ENCODE measurements at regions not wholly inside any gene's neighbourhood (a gene's known extent, or its start where the extent isn't known, plus 50 kb on each side); places are given as distances from the start of the nearest gene placed in this dataset.
"Not testable (repeated sequence)": the region's sequence is repeated elsewhere in the genome, so short reads cannot be mapped to it uniquely, and the experiment has no call there.

DNA sequence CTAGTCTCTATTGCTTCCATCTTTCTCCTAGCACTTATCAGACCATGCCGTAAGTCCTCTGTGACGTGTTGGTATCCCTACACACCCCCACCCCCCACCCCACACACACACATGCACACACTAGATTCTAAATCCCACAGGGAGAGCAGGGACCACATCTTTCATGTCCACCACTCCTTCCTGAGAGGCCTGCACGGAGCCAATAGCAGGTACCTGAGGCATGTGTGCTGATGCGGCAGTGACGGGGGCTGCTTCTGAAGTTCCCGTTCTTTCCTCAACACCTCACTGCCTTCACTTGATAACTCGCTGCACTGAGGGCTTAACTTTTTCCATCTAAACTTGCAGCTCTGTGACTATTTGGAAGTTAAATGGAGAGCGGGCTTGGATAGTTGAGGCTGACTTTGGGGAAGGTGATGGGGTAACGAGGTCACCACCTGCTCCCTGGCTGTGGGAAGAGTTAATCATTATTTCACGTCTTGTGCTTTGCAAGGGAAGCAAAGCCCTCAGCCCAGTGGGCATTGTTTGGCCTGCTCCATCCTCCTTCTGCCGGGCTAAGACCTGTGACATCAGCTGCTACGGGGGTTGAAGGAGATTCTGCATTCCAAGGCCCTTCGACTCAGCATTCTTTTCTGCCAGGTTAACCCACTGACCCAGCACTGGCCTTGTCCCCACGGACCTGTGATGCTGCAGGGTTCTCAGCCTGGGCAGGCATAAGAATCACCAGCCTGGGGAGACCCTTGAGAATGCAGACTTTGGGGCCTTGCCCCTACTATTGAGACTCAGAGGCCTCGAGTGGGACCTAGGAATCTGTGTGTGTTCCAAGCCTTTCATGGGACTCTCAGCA, 187.8 kb downstream of the ANKRD60 start:
- H3K4me3 Mint-ChIP-seq: no peak overlapping the region
- DNase-seq: no peak

DNA sequence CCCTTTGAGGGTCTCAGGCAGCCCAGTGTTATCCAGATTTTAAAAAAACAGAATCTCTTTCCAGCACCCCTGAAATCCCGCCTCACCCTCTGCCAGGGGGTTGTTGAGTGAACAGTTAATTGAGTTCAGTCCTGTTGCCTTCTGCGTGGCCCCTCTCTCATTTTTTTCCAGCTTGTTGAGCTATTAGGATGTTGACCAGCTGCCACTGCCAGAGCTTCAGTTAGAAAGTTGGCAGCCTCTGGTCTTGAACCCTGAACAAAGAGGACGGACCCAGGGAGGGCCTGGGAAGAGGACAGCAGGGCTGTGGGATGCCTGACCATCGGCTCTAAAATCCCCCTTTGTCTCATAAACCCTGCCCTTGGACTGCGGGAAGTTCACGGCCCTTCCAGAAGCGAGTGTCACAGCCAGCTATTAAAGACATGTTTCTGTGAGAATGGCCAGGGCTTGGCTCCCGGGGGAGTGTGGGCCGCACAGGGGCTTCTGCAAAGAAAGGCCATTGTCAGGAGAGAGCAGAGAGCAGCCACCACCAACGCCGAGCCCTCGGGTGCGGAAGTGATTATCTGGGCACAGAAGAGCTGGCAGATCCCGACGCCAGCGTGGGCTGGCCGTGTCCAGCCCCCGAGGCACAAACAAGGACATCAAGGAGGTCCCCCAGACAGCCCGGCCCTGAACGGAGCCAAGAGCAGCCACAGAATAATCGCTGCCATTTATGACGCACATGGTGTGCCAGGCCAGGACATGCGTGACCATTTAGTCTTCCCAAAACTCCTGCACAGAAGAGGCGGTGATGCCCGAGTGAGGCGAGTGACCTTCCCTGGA, 189.0 kb downstream of the ANKRD60 start:
- Mint-ChIP-seq H3K4me1 (no peaks in the 10 kb centered on the region), H3K27me3 (peaks cover 3% of the 10 kb centered on the region), H3K9me3 (no peaks in the 10 kb centered on the region), H3K36me3 (ENCODE audit: low read depth) (no peaks in the 10 kb centered on the region), H3K27ac (no peak overlapping the region), H3K4me3 (no peak overlapping the region)
- ChIA-PET CTCF (no interaction called here), POLR2A (no interaction called here)
- DNase-seq: no peak

More for the DNA sequence above, 187.8 kb downstream of the ANKRD60 start:
- Mint-ChIP-seq H3K9me3 (no peaks in the 10 kb centered on the region), H3K27me3 (no peaks in the 10 kb centered on the region), H3K27ac (no peak overlapping the region), H3K4me1 (no peaks in the 10 kb centered on the region), H3K36me3 (ENCODE audit: low read depth) (no peaks in the 10 kb centered on the region)
- POLR2A ChIA-PET: no interaction called here
- CTCF ChIA-PET: no interaction called here

DNA sequence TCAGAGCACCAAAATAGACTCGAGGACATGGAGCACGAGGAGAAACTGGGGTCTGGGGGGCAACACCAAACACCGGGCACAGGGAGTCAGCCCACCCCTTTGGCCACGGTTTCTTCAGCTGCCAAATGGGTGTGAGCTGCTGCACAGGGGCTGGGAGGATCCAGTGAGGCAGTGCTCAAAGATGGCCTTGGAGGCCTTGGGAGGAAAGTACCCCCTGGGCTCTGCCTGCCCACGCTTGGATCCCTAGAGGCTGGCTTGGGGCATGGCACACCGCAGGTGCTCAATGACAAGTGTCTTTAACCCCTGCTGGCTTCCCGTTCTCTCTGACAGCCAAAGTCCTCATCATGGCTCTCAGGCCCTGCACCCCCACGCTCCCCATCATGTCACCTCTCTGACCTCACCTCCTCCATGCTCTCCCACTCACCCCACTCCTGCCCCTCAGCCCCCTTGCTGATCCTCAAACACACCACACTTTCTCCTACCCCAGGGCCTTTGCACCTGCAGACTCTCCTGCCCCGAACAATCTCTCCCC, 190.3 kb downstream of the ANKRD60 start:
- POLR2A ChIA-PET: no interaction called here
- Mint-ChIP-seq H3K36me3 (ENCODE audit: low read depth) (no peaks in the 10 kb centered on the region), H3K27ac (no peak overlapping the region), H3K4me3 (no peak overlapping the region), H3K9me3 (no peaks in the 10 kb centered on the region), H3K27me3 (peaks cover 7% of the 10 kb centered on the region), H3K4me1 (no peaks in the 10 kb centered on the region)
- CTCF ChIA-PET: no interaction called here
- no peak for DNase-seq

DNA sequence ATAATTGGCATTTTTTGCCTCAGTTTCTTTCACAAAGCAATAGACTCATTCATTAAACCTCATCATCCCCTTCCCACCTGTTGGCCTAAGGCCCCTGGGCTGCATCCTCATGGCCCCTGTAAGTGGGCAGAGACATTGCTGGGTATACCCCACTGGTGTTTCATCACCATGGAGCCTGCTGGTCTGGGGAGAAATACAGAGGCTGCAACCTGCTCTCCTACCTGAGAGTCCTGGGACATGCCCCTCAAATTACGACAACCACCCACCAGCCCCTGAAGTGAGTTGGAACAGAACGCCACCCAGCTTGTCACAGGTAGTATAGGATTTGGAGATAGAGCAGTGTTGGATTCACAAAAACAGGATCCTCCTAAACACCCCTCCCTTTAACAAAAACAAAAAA, 190.8 kb downstream of the ANKRD60 start:
- POLR2A ChIA-PET: no interaction called here
- Mint-ChIP-seq H3K4me1 (no peaks in the 10 kb centered on the region), H3K27me3 (peaks cover 9% of the 10 kb centered on the region), H3K36me3 (ENCODE audit: low read depth) (no peaks in the 10 kb centered on the region), H3K9me3 (no peaks in the 10 kb centered on the region), H3K4me3 (no peak overlapping the region), H3K27ac (no peak overlapping the region)
- CTCF ChIA-PET: no interaction called here
- no peak for DNase-seq

DNA sequence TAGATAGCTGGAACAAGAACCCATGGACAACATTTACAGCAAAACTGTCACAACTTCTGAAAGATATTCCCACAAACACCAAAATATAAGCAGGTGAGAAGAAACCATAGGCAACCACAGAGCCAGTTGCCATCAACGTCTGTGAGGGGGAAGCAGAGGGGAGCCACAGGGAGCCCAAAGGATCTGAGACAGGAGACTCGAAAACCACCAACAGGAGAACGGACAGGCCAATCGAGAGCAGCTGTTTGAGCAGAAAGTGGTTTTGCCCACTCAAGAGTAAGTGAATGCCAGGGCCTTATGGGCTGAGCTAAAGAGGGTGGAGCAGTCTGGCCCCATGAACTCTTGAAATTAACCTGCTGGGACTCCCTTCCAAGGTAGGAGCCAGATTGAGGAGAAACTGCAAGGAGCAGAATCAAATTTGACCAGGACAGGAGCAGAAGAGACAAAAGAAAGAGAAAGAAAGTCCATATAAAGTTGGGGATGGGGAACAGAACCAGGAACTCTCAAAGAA, 195.4 kb downstream of the ANKRD60 start:
- H3K27ac Mint-ChIP-seq: no peak overlapping the region
- H3K36me3 Mint-ChIP-seq (ENCODE audit: low read depth): no peaks in the 10 kb centered on the region
- H3K27me3 Mint-ChIP-seq: peaks cover 22% of the 10 kb centered on the region
- POLR2A ChIA-PET: no interaction called here
- no peaks in the 10 kb centered on the region for H3K4me1 Mint-ChIP-seq
- H3K9me3 Mint-ChIP-seq: no peaks in the 10 kb centered on the region
- no peak for DNase-seq
- CTCF ChIA-PET: no interaction called here
- no peak overlapping the region for H3K4me3 Mint-ChIP-seq

DNA sequence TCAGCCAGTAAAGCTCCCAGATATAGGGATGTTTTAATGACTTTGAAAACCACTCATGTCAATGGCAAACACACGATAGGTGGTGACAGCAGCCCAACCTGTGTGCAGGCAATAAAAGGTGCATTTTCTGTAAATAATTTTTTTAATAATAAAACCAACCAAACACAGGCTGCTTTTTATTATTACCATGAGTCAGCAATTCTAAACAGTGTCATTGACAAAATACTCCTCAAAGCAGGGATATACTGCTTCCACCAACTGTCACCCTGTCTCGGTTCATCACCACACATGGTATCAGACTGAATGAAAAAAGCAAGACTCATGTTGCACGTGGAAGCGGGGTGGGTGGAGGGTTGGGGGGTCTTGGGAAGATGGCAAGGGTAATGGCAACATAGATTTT, 195.9 kb downstream of the ANKRD60 start:
- Mint-ChIP-seq H3K36me3 (ENCODE audit: low read depth) (no peaks in the 10 kb centered on the region), H3K9me3 (no peaks in the 10 kb centered on the region), H3K4me1 (no peaks in the 10 kb centered on the region), H3K4me3 (no peak overlapping the region), H3K27ac (no peak overlapping the region), H3K27me3 (peaks cover 22% of the 10 kb centered on the region)
- no peak for DNase-seq
- CTCF ChIA-PET: no interaction called here
- POLR2A ChIA-PET: no interaction called here

DNA sequence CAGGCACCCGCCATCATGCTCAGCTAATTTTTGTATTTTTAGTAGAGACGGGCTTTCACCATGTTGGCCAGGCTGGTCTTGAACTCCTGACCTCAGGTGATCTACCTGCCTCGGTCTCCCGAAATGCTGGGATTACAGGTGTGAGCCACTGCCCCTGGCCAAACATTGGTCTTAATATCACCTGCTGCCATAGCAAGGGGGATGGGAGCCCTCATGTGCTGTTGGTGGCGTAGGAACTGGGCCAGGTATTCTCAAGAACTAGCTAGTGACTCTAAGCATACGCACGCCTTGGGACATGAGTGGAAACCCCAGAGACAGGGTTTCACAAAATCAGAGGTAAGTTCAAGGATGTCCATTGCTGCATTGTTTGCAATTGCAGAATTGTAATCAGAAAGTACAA, 197.1 kb downstream of the ANKRD60 start:
- H3K9me3 Mint-ChIP-seq; H3K36me3 Mint-ChIP-seq (ENCODE audit: low read depth); DNase-seq; H3K4me3 Mint-ChIP-seq; H3K27ac Mint-ChIP-seq; POLR2A ChIA-PET; H3K4me1 Mint-ChIP-seq; CTCF ChIA-PET: not testable (repeated sequence)
- peaks cover 24% of the 10 kb centered on the region for H3K27me3 Mint-ChIP-seq

DNA sequence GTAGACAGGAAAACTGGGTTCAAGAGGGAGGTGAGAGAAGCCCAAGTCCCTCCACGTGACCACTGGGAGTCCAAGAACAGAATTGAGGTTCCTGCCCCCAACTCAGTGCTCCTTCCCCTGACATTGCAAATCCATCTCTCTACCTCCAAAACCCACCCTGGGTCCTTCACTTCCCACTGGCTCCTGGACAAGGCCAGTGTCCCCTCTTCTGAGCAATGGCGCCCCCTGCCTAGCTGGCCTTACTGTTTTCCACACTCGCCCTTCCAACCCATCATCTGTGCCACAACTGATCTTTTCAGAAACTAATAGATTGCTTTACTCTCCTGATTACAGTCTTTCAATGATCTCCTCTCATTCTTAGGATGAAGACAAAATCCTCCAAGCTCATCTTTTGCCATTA, 200.3 kb downstream of the ANKRD60 start:
- Mint-ChIP-seq H3K4me3 (no peak overlapping the region), H3K27me3 (peaks cover 17% of the 10 kb centered on the region), H3K36me3 (ENCODE audit: low read depth) (no peaks in the 10 kb centered on the region), H3K4me1 (no peaks in the 10 kb centered on the region), H3K27ac (no peak overlapping the region), H3K9me3 (no peaks in the 10 kb centered on the region)
- ChIA-PET POLR2A (no interaction called here), CTCF (no interaction called here)
- DNase-seq: no peak

DNA sequence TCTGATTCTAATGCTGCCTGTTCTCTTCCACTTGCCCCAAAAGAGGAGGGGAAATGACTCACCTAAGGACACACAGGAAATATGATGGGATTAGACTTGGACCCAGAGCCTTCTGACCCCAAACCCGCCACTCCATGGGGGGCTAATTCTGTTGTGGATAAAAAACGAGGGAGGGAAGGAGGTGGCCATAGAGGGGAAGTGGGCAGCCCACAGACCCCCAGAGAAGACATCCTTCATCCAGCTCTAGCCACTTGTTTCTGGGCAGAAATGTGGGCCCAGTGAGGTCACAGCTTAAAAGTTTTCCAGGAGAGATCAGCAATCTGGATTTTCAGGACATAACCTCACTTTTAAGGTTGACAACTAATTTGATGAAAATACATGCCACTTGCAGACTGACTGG, 202.1 kb downstream of the ANKRD60 start:
- Mint-ChIP-seq H3K9me3 (no peaks in the 10 kb centered on the region), H3K27ac (no peak overlapping the region), H3K36me3 (ENCODE audit: low read depth) (no peaks in the 10 kb centered on the region), H3K4me1 (no peaks in the 10 kb centered on the region), H3K4me3 (no peak overlapping the region), H3K27me3 (peaks cover 16% of the 10 kb centered on the region)
- DNase-seq: no peak
- ChIA-PET CTCF (no interaction called here), POLR2A (no interaction called here)

DNA sequence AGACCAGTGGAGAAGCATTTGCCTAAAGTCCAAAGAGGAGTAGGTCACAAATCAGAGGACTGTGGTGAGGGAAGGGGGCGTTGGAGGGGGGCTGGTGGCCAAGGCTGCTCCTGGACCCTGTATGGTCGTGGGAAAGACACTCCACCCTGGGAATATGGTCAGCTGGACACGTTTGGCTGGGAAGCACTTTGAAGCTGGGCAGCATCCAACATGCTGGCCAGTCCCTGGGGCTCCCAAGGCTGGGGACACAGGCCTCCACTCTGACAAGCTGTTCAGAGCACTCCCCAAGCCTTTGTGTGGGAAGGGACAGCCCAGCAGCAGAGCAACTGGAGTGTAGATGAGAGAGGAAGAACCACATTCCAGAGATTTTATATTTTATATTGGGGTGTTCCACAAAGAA, 203.2 kb downstream of the ANKRD60 start:
- no peaks in the 10 kb centered on the region for H3K36me3 Mint-ChIP-seq (ENCODE audit: low read depth)
- no peak overlapping the region for H3K27ac Mint-ChIP-seq
- POLR2A ChIA-PET: no interaction called here
- no peak overlapping the region for H3K4me3 Mint-ChIP-seq
- CTCF ChIA-PET: interaction anchor here (0.5 kb wide), 1 partner anchor 508 kb away, joined by 3 read pairs; no protein-coding TSS in a partner anchor
- no peaks in the 10 kb centered on the region for H3K9me3 Mint-ChIP-seq
- H3K27me3 Mint-ChIP-seq: peaks cover 18% of the 10 kb centered on the region
- DNase-seq: no peak
- H3K4me1 Mint-ChIP-seq: no peaks in the 10 kb centered on the region

DNA sequence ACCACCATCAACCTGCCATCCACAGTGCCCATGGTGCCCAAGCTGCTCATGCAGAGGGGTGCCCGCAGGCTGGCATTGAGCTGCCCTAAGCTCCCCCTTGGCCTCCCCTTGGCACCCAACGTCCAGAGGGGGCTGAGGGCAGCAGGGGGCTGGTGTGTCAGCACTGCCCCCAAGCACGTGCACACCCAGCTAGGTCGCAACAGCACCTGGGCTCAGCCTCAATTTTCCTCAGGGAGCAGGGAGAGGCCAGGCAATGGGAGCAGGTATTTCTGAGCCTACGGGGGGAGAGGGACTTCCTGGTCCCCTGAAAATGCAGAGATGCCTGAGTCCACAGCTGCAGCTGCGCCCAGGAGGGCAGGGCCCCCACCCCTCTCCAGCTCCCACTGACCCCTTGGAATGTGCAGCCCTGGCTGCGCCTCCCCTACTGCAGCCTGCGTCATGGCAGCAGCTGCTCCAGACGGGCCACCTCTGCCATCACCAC, 204.2 kb downstream of the ANKRD60 start:
- no peak overlapping the region for H3K27ac Mint-ChIP-seq
- no peaks in the 10 kb centered on the region for H3K4me1 Mint-ChIP-seq
- H3K9me3 Mint-ChIP-seq: no peaks in the 10 kb centered on the region
- no peak for DNase-seq
- POLR2A ChIA-PET: no interaction called here
- H3K27me3 Mint-ChIP-seq: peaks cover 13% of the 10 kb centered on the region
- H3K36me3 Mint-ChIP-seq (ENCODE audit: low read depth): no peaks in the 10 kb centered on the region
- H3K4me3 Mint-ChIP-seq: no peak overlapping the region
- CTCF ChIA-PET: no interaction called here

DNA sequence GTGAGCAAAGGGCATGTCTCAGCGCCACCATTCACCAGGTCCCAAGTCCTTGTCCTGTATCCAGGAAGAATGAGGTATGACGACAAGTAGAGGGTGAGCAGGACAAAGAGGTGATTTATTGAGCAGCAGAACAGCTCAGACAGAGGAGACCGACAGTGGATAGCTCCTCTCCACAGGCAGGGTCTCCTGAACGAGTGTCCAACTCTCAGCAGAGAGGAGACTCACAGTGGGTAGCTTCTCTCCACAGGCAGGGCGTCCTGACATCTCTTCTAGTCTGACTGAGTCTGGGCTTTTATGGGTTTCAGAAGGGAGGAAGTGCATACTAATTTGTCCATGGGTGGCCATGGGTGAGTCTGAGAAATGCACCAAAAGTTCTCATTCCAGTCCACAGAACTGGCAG, 204.7 kb downstream of the ANKRD60 start:
- peaks cover 12% of the 10 kb centered on the region for H3K27me3 Mint-ChIP-seq
- no peak overlapping the region for H3K27ac Mint-ChIP-seq
- no peaks in the 10 kb centered on the region for H3K4me1 Mint-ChIP-seq
- no peaks in the 10 kb centered on the region for H3K9me3 Mint-ChIP-seq
- no peaks in the 10 kb centered on the region for H3K36me3 Mint-ChIP-seq (ENCODE audit: low read depth)
- CTCF ChIA-PET: no interaction called here
- no peak for DNase-seq
- POLR2A ChIA-PET: no interaction called here
- no peak overlapping the region for H3K4me3 Mint-ChIP-seq

DNA sequence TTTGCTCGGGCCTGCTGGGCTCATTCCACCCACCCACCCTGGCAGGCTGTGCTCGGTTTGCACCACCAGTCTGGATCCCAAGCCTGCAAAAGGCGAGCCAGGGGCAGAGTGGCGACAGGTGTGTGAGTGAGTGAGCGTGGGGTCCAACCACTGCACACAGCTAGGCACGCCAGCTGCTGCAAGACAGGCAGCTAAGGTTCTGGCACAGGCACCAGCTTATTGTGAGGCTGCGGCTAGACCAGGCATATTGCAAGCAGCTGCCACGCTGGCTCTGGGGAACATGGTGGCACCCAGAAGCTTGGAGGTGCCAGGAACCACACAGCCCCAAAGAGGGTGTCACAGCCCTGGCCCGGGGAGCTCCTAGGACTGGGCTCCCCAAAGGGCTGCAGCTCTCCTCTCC, 205.1 kb downstream of the ANKRD60 start:
- no peak overlapping the region for H3K4me3 Mint-ChIP-seq
- H3K27me3 Mint-ChIP-seq: peaks cover 8% of the 10 kb centered on the region
- no peaks in the 10 kb centered on the region for H3K4me1 Mint-ChIP-seq
- H3K27ac Mint-ChIP-seq: no peak overlapping the region
- no peaks in the 10 kb centered on the region for H3K9me3 Mint-ChIP-seq
- H3K36me3 Mint-ChIP-seq (ENCODE audit: low read depth): no peaks in the 10 kb centered on the region
- no peak for DNase-seq
- CTCF ChIA-PET: no interaction called here
- POLR2A ChIA-PET: no interaction called here

All from activated CD4-positive, alpha-beta T cell treated with anti-CD3 and anti-CD28 coated beads, Interleukin-2, amount 10 ng/mL, durations not matched to agents 7 days and 5 days (primary cell).